Adrenal gland (tissue), 5 donors: ENCODE measurements at regions not wholly inside any gene's neighbourhood (a gene's known extent, or its start where the extent isn't known, plus 50 kb on each side); places are given as distances from the start of the nearest gene placed in this dataset.

Source experiments
- CTCF ChIP-seq, 6 experiments: fragments of 450-650 bp in 4 of 6; fragments of 200-600 bp in 2 of 6; sonication (generic) in 1 of 6; IDR thresholded peaks; 1 replicate in 5 of 6; 2 replicates in 1 of 6; pipeline versions ENCODE4 v1.5.1 to v1.8.0; 2016 to 2021; ENCODE audit warnings: antibody characterized with exemption in 6 of 6, mild to moderate bottlenecking in 2 of 6, moderate library complexity in 1 of 6
- POLR2A ChIP-seq, 2 donors: fragments of 450-650 bp; IDR thresholded peaks; one replicate each; pipeline ENCODE4 v1.6.1; 2017; ENCODE audit warnings: antibody characterized with exemption in 2 of 2, mild to moderate bottlenecking in 2 of 2, moderate library complexity in 1 of 2
- donor health status: DM: no; HTN: no; CAD: no.

GRCh38 chr13:79749566-79749965 is 268.6 kb downstream of the NDFIP2 start:
- TF ChIP-seq CTCF (IDR thresholded peaks at IDR 0.05) (no peak), POLR2A (IDR thresholded peaks at IDR 0.05) (no peak)
